GM12875 (cell line): ENCODE measurements at regions not wholly inside any gene's neighbourhood (a gene's known extent, or its start where the extent isn't known, plus 50 kb on each side); places are given as distances from the start of the nearest gene placed in this dataset.

Experiments used
- H3K4me3 ChIP-seq: one replicate; pipeline ENCODE4 v1.5.1; 2011; ENCODE audit warnings: low read depth, low read length, control low read depth
- CTCF ChIP-seq: IDR thresholded peaks from 2 replicates; pipeline ENCODE4 v1.5.1; 2011; ENCODE audit warnings: low read depth, mild to moderate bottlenecking, control low read depth, inconsistent platforms, low read length, moderate library complexity, borderline replicate concordance; ENCODE audit not compliant: insufficient read depth

DNA sequence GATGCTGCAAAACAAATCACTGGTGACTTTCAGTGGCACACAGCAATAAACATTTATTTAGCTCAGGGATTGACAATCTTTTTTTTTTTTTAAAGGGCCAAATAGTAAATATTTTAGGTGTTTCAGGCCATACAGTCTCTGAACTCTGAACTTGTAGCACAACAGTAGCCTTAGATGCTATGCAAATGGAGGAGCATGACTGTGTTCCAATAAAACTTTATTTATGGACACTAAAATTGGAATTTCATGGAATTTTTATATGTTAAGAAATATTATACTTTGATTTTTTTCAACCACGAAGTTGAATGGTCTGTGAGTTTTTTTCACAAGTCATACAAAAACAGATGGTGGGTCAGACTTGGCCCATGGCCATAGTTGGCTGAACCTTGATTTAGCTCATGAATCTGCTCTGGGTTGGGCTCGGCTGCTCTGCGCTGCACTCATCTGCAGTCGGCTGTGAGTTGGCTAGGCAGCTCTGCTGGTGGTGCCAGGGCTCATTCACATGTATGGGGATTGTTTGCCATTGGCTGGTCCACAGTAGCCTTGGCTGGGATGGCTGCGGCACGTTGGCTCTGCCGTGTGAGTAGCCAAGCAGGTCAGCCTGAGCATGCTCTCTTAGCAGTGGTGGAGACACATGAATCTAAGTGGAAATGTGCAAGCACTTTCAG is 231.7 kb upstream of the PGRMC2 start:
- TF ChIP-seq CTCF: no peak
- H3K4me3 ChIP-seq: no peak overlapping the region

DNA sequence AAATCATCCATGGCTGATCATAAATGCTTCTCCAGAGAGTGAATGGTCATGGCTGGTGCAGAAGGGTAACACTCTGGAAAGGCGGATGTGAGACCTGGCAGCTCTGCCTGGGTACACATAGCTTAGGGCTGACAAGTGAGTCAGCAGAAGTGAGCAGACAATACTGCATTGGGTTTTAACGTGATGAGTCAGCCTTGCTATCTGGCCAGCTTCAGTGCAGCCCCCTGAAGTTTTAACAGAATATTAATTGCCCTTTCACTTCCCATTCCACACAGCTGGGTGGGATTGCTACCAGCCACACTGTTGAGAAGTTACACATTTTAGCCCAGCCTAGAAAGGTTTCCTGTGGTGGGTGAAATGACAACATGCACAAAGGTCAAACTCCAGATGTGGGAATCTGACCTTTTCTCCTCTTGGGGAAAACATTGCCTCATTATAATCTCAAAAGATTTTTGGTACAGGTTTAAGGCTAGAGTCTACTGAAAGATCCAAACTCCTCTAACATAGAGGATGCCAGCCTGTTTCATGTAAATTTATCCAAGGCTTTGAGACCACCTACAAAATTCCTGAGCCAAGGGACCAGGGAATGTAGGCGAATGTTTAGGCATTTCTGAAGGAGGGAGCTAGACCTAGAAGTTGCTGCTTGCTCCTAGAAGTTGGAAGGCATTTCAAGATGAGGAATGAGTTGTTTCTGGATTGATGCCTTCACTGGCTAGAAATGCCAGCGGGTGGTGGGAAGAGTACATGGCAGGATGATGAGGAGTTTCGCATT is 230.3 kb upstream of the PGRMC2 start:
- no peak for TF ChIP-seq CTCF
- H3K4me3 ChIP-seq: no peak overlapping the region

DNA sequence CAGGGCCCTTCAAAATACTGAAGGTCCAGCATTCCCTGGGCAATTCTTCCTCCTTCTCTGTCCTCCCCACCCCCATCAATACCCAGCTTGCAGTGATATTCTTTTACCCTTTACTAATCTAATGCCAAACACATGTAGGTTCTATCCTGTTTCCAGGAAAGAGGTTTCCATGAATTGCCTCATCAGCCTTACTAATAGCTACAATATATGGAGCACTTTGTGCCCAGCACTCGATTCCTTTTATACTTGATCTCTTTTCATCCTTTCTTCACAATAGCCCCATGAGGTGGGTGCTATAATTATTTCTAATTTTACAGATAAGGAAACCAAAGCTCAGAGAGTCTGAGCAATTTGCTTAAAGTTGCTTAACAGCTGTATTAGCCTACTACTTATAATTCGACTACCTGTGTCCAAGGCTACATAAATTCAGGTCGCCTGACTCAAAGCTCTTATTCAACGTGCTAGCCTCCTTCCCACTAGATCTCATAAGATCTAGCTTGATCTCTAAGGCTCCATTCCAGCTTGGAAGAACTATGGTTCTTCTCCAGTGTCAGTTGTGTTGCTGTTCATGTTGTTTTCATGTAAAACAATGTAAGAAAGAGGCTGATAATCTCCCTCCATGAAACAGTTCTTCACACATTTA is 229.6 kb upstream of the PGRMC2 start:
- no peak for TF ChIP-seq CTCF
- H3K4me3 ChIP-seq: no peak overlapping the region

DNA sequence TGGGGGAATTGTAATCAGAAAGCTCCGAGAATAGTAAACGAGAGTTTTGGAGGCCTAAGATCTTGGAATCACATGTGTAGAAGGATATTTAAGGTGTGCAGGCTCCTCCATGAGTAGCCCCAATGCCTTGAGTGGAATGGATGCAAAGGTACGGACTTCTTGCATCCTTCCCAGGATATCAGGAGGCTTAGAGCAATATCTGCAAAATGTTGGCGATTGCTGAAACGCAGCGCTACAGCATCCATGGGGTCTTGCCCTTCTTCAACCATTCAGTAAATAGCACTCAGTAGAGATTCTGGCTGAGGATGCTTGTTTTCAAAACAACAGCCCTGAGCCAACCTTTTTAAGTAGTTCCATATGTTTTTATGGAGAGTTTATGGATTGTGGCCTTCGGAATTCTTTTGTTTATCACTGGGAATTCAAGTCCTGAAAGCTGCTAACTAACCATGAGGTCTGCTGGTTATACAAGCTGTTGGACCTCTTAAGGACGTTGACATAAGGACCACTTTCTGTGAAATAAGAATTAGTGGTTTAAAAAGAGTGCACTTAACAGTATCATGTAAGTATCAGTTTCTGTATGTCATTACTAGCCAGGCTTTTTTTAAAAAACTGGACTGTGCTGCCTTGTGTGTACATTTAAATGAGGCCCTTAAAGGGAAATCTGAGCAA is 228.8 kb upstream of the PGRMC2 start:
- H3K4me3 ChIP-seq: no peak overlapping the region
- no peak for TF ChIP-seq CTCF

DNA sequence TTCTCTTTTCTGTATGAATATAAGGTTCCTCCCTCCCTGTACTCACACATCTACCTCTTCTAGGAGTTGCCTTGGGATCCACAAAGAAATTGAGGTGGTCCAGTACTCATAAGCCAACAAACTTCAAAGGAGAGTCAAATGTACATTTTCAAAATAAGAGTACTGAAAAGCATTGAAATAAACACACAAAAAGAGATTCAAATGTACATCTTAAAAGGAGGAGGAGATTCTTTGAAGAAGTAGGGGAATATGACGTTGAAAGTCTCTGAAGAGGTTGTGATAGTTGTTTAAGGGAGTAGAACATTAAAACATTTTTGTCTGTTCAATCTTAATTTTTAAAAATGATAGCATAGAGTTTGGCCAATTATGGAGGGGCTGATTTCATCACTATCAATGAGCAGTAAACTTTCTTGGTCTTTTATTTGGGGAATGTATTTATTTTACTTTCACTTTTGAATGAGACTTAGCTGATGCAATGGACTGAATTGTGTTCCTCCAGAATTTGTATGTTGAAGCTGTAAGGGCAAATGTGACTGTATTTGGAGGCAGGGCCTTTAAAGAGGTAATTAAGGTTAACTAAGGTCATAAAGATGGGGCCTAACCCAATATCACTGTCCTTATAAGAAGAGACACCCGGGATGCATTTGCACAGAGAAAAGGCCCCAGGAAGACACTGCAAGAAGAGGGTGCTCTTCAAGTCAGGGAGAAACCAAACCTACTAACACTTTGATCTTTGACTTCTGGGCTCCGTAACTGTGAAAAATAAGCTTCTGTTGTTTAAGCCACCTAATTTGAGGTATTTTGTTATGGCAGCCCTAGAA is 226.3 kb upstream of the PGRMC2 start:
- TF ChIP-seq CTCF: no peak

DNA sequence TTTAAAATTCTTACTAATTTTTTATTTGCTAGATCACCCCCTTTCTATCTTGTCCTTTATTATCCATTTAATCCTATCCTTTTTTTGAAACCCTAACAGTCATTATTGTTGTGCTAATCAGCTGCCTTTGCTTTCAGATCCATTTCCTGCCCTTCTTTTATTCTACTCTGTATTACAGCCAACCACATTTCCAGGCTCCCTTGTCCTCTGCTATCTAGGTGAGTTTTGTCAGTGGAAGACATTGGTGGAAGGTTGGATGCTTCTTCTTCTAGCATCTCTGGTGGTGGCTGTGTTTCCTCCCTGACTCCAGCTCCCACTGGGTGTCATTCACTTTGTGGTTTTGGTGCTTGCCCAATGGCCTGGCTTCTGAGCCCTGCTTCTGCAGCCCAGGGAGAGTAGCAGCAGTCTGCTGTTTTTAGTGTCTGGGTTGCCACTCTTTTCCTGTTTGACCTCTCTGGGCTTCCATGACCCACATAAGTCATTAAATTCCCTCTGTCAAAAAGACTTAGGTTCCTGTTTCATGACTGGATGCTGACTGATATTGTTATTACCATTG is 225.2 kb upstream of the PGRMC2 start:
- H3K4me3 ChIP-seq: no peak overlapping the region
- TF ChIP-seq CTCF: no peak

More for the DNA sequence above, 226.3 kb upstream of the PGRMC2 start:
- H3K4me3 ChIP-seq: no peak overlapping the region
